IMR-90 (cell line): ENCODE measurements at regions not wholly inside any gene's neighbourhood (a gene's known extent, or its start where the extent isn't known, plus 50 kb on each side); places are given as distances from the start of the nearest gene placed in this dataset.

Experiments
- ATAC-seq: fragments of 200-7000 bp; cut with Tn5 transposase; 2 replicates; pipeline ENCODE4 v1.9.1; 2020; ENCODE audit warnings: low read depth, mild to moderate bottlenecking, moderate library complexity
- BruUV-seq: library from RNA; stranded (reverse); fragments of 400-500 nt; replicated peaks from 2 replicates; lab custom pipeline; 2021; lab: Mats Ljungman, UMichigan
- CTCF ChIA-PET: fragments of 300-600 bp; formaldehyde crosslinking; extraction: SDS; loops from one replicate; lab custom pipeline; 2021; ENCODE audit warnings: antibody characterized with exemption; lab: Yijun Ruan, JAX
- POLR2A ChIA-PET: fragments of 300-600 bp; sonication (Branson Sonifier 250); formaldehyde crosslinking; loops from one replicate; lab custom pipeline; 2022; ENCODE audit warnings: antibody characterized with exemption; ENCODE audit not compliant: unreplicated experiment; lab: Charles Lee
- DNase-seq: peaks from one replicate; pipeline ENCODE4 v3.0.0; 2013
- H2AFZ ChIP-seq: replicated peaks from 2 replicates; pipeline ENCODE3; 2013; ENCODE audit warnings: low read length, mild to moderate bottlenecking; ENCODE audit not compliant: poor library complexity
- H2AK5ac ChIP-seq: 2 replicates; pipeline ENCODE4 v1.6.1; 2013; ENCODE audit warnings: low read depth, low read length, inconsistent platforms
- H2AK9ac ChIP-seq: replicated peaks from 2 replicates; pipeline ENCODE3; 2013; ENCODE audit warnings: mild to moderate bottlenecking, low read depth, low read length, moderate library complexity; ENCODE audit not compliant: poor library complexity
- H2BK120ac ChIP-seq: 2 replicates; pipeline ENCODE4 v1.6.1; 2013; ENCODE audit warnings: low read depth, low read length, inconsistent platforms
- H2BK15ac ChIP-seq: 3 replicates; pipeline ENCODE4 v1.6.1; 2013; ENCODE audit warnings: low read depth, low read length, inconsistent platforms
- H2BK20ac ChIP-seq: 2 replicates; pipeline ENCODE4 v1.6.1; 2013; ENCODE audit warnings: low read depth, mild to moderate bottlenecking, inconsistent platforms, low read length, moderate library complexity
- H2BK5ac ChIP-seq: 2 replicates; pipeline ENCODE4 v1.6.1; 2013; ENCODE audit warnings: mild to moderate bottlenecking, low read depth, low read length, inconsistent platforms; ENCODE audit not compliant: poor library complexity, severe bottlenecking
- H3K14ac ChIP-seq: replicated peaks from 2 replicates; pipeline ENCODE4 v1.6.1; 2013; ENCODE audit warnings: low read depth, low read length, inconsistent platforms
- H3K18ac ChIP-seq: 2 replicates; pipeline ENCODE4 v1.6.1; 2013; ENCODE audit warnings: low read depth, low read length, control low read depth
- H3K23ac ChIP-seq: 2 replicates; pipeline ENCODE4 v1.6.1; 2013; ENCODE audit warnings: low read depth, low read length, inconsistent platforms
- H3K27ac ChIP-seq: 2 replicates; pipeline ENCODE4 v1.5.1; 2013; ENCODE audit warnings: mild to moderate bottlenecking, control low read depth, low read length; ENCODE audit not compliant: insufficient read depth
- H3K27me3 ChIP-seq: 2 replicates; pipeline ENCODE4 v1.6.1; 2013; ENCODE audit warnings: low read length; ENCODE audit not compliant: control insufficient read depth, insufficient read depth
- H3K36me3 ChIP-seq: 2 replicates; pipeline ENCODE4 v1.6.1; 2013; ENCODE audit warnings: low read length, mixed read lengths; ENCODE audit not compliant: control insufficient read depth, insufficient read depth
- H3K4ac ChIP-seq: 2 replicates; pipeline ENCODE4 v1.6.1; 2013; ENCODE audit warnings: low read depth, low read length, inconsistent platforms
- H3K4me1 ChIP-seq: 2 replicates; pipeline ENCODE4 v1.6.1; 2013; ENCODE audit warnings: low read length, mixed read lengths; ENCODE audit not compliant: control insufficient read depth, insufficient read depth
- H3K4me2 ChIP-seq: 2 replicates; pipeline ENCODE4 v1.6.1; 2013; ENCODE audit warnings: low read depth, mild to moderate bottlenecking, control low read depth, low read length, moderate library complexity
- H3K4me3 ChIP-seq: 2 replicates; pipeline ENCODE4 v1.5.1; 2013; ENCODE audit warnings: low read depth, mild to moderate bottlenecking, control low read depth, low read length, moderate library complexity; ENCODE audit not compliant: insufficient read depth
- H3K56ac ChIP-seq: 2 replicates; pipeline ENCODE4 v1.6.1; 2013; ENCODE audit warnings: low read length, inconsistent platforms; ENCODE audit not compliant: insufficient read depth; ENCODE audit errors: extremely low read depth
- H3K79me1 ChIP-seq, 2 experiments: 2 replicates each; pipeline ENCODE4 v1.6.1; 2013; ENCODE audit warnings: low read length in 2 of 2, inconsistent platforms in 1 of 2, low read depth in 1 of 2
- H3K9ac ChIP-seq: 2 replicates; pipeline ENCODE4 v1.6.1; 2013; ENCODE audit warnings: low read depth, low read length, control low read depth
- H3K9me1 ChIP-seq: 2 replicates; pipeline ENCODE4 v1.6.1; 2013; ENCODE audit warnings: low read length, inconsistent platforms; ENCODE audit not compliant: insufficient read depth
- H3K9me3 ChIP-seq: 2 replicates; pipeline ENCODE4 v1.6.1; 2013; ENCODE audit warnings: low read length; ENCODE audit not compliant: control insufficient read depth, insufficient read depth
- H4K20me1 ChIP-seq: 2 replicates; pipeline ENCODE4 v1.6.1; 2013; ENCODE audit warnings: low read length, inconsistent platforms; ENCODE audit not compliant: insufficient read depth
- H4K5ac ChIP-seq: 2 replicates; pipeline ENCODE4 v1.6.1; 2013; ENCODE audit warnings: mild to moderate bottlenecking, low read depth, low read length, control low read depth
- H4K8ac ChIP-seq, 2 experiments: 2 replicates each; pipeline ENCODE4 v1.6.1; 2013; ENCODE audit warnings: low read depth in 2 of 2, low read length in 2 of 2, control low read depth in 1 of 2, inconsistent platforms in 1 of 2
- H4K91ac ChIP-seq: 2 replicates; pipeline ENCODE4 v1.6.1; 2013; ENCODE audit warnings: low read depth, low read length, inconsistent platforms; ENCODE audit not compliant: insufficient read depth
- FOS ChIP-seq: fragments of 150-350 bp; IDR thresholded peaks from 2 replicates; pipeline ENCODE4 v1.6.1; 2016; ENCODE audit warnings: low read depth, low read length
- MAFK ChIP-seq: IDR thresholded peaks from 2 replicates; pipeline ENCODE4 v1.6.1; 2012; ENCODE audit warnings: low read depth, low read length, improper control_type of control experiment
- MAZ ChIP-seq: IDR thresholded peaks from 2 replicates; pipeline ENCODE4 v1.6.1; 2012; ENCODE audit warnings: low read depth, mild to moderate bottlenecking, low read length, improper control_type of control experiment, moderate library complexity, borderline replicate concordance
- MXI1 ChIP-seq: IDR thresholded peaks from 2 replicates; pipeline ENCODE4 v1.6.1; 2012; ENCODE audit warnings: low read depth, mild to moderate bottlenecking, low read length, moderate library complexity, borderline replicate concordance
- NFE2L2 ChIP-seq: fragments of 150-350 bp; IDR thresholded peaks from 2 replicates; pipeline ENCODE4 v1.6.1; 2016; ENCODE audit warnings: low read depth, mild to moderate bottlenecking, low read length
- POLR2A ChIP-seq: IDR thresholded peaks from 2 replicates; pipeline ENCODE4 v1.6.1; 2012; ENCODE audit warnings: mild to moderate bottlenecking, low read depth, low read length
- RAD21 ChIP-seq: IDR thresholded peaks from 2 replicates; pipeline ENCODE4 v1.6.1; 2012; ENCODE audit warnings: low read length, improper control_type of control experiment
- RCOR1 ChIP-seq: IDR thresholded peaks from 2 replicates; pipeline ENCODE4 v1.6.1; 2012; ENCODE audit warnings: mild to moderate bottlenecking, low read length, improper control_type of control experiment; ENCODE audit not compliant: insufficient replicate concordance
- RFX5 ChIP-seq: IDR thresholded peaks from 2 replicates; pipeline ENCODE4 v1.8.0; 2012; ENCODE audit warnings: low read depth, mild to moderate bottlenecking, low read length, moderate library complexity
- SMC3 ChIP-seq: fragments of 150-350 bp; IDR thresholded peaks from 2 replicates; pipeline ENCODE4 v1.6.1; 2016; ENCODE audit warnings: low read depth, mild to moderate bottlenecking, antibody characterized with exemption, low read length, moderate library complexity
- WGBS, 2 experiments: methylation state at CpG; one replicate each; pipeline versions ENCODE4 v1.1.5 to v1.1.7; 2013; ENCODE audit warnings: missing lambda C conversion rate in 2 of 2; ENCODE audit not compliant: insufficient read length in 1 of 2; ENCODE audit errors: extremely low coverage in 2 of 2; 5-methylcytosine and 5-hydroxymethylcytosine counted together
- dilution Hi-C: fragments of 300-500 bp; cut with HindIII; formaldehyde crosslinking; loops from one replicate; pipeline ENCODE4 v1.14.3; 2018; ENCODE audit warnings: low sequenced_read_pairs; ENCODE audit not compliant: unreplicated experiment
- in situ Hi-C: fragments of 300-500 bp; cut with MboI; formaldehyde crosslinking; loops from 3 replicates; pipeline ENCODE4 v1.14.3; 2019; ENCODE audit warnings: low sequenced_read_pairs, inconsistent platforms, mixed read lengths
- intact Hi-C: fragments of 100-400 bp; cut with micrococcal nuclease; formaldehyde crosslinking; loops from 2 replicates; pipeline ENCODE4 v1.10.0; 2022
- TF ChIP-seq, protein P1 (sequence below): conservative IDR thresholded peaks from 2 replicates; pipeline ENCODE4 v1.5.1; 2012; ENCODE audit warnings: mild to moderate bottlenecking, low read depth, low read length, improper control_type of control experiment

- no peaks in the 10 kb centered on the region for H3K4me1 ChIP-seq
- H2BK120ac ChIP-seq, result no peak overlapping the region
- no peak overlapping the region for H3K23ac ChIP-seq
- CTCF ChIA-PET, result no interaction called here
- intact Hi-C loops (no loop called here), in situ Hi-C loops (no loop called here), dilution Hi-C loops (no loop called here)
- H2AK5ac ChIP-seq, result no peak overlapping the region
- ATAC-seq, result no peak
- no peaks in the 10 kb centered on the region for H3K27me3 ChIP-seq
- TF ChIP-seq POLR2A, result no peak
- no peak for TF ChIP-seq MXI1
- no peak for TF ChIP-seq SMC3
- TF ChIP-seq RFX5, result no peak
- TF ChIP-seq, protein P1, sequence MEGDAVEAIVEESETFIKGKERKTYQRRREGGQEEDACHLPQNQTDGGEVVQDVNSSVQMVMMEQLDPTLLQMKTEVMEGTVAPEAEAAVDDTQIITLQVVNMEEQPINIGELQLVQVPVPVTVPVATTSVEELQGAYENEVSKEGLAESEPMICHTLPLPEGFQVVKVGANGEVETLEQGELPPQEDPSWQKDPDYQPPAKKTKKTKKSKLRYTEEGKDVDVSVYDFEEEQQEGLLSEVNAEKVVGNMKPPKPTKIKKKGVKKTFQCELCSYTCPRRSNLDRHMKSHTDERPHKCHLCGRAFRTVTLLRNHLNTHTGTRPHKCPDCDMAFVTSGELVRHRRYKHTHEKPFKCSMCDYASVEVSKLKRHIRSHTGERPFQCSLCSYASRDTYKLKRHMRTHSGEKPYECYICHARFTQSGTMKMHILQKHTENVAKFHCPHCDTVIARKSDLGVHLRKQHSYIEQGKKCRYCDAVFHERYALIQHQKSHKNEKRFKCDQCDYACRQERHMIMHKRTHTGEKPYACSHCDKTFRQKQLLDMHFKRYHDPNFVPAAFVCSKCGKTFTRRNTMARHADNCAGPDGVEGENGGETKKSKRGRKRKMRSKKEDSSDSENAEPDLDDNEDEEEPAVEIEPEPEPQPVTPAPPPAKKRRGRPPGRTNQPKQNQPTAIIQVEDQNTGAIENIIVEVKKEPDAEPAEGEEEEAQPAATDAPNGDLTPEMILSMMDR, result no peak
- no peak for TF ChIP-seq FOS
- TF ChIP-seq RCOR1, result no peak
- no peak for TF ChIP-seq RAD21
- TF ChIP-seq MAZ, result no peak
- no peak for TF ChIP-seq MAFK
- no peak for TF ChIP-seq NFE2L2
- no peak overlapping the region for H3K4me3 ChIP-seq
- no peak overlapping the region for H3K27ac ChIP-seq
- H2BK5ac ChIP-seq, result no peak overlapping the region
- no peak overlapping the region for H3K18ac ChIP-seq
- H3K4ac ChIP-seq, result no peak overlapping the region
- no peak overlapping the region for H3K14ac ChIP-seq
- H3K36me3 ChIP-seq, result no peaks in the 10 kb centered on the region
- no CpG with 5 or more reads among the region's 2 CpGs for WGBS, 2 experiments
- H3K4me2 ChIP-seq, result no peak overlapping the region
- no peaks in the 10 kb centered on the region for H3K9me3 ChIP-seq
- H4K5ac ChIP-seq, result no peak overlapping the region
- no peaks in the 10 kb centered on the region for H4K20me1 ChIP-seq
- no peak overlapping the region for H4K8ac ChIP-seq
- no peak overlapping the region for H2AFZ ChIP-seq
- H3K79me1 ChIP-seq, result no peaks in the 10 kb centered on the region
- H3K56ac ChIP-seq, result no peak overlapping the region
- H4K91ac ChIP-seq, result no peak overlapping the region
- BruUV-seq, result no TSS peak
- no peak overlapping the region for H2BK15ac ChIP-seq
- POLR2A ChIA-PET, result no interaction called here
- no peak for DNase-seq
- no peak overlapping the region for H2BK20ac ChIP-seq
- no peak overlapping the region for H2AK9ac ChIP-seq
- H3K9ac ChIP-seq, result no peak overlapping the region
- no peaks in the 10 kb centered on the region for H3K9me1 ChIP-seq
These were observed 466.8 kb upstream of the GRIN3A start for GRCh38 chr9:102205251-102205650.
